DOHH2 (cell line): ENCODE measurements at regions not wholly inside any gene's neighbourhood (a gene's known extent, or its start where the extent isn't known, plus 50 kb on each side); places are given as distances from the start of the nearest gene placed in this dataset.

ENCODE experiments used
- H3F3A ChIP-seq: fragments of 200-600 bp; sonication (generic), shearing (Covaris generic); 2 replicates; pipeline ENCODE4 v1.6.0; 2016; ENCODE audit warnings: antibody characterized with exemption, mild to moderate bottlenecking; ENCODE audit not compliant: control insufficient read depth, insufficient read depth
- H3K27ac ChIP-seq: fragments of 200-600 bp; sonication (generic); 2 replicates; pipeline ENCODE4 v1.5.1; 2014; ENCODE audit warnings: low read depth, mild to moderate bottlenecking, low read length, moderate library complexity
- H3K27me3 ChIP-seq: fragments of 200-600 bp; sonication (generic); 2 replicates; pipeline ENCODE4 v1.6.1; 2014; ENCODE audit warnings: mild to moderate bottlenecking, low read length, mixed read lengths; ENCODE audit not compliant: control insufficient read depth
- H3K36me3 ChIP-seq: fragments of 200-600 bp; sonication (generic); 2 replicates; pipeline ENCODE4 v1.6.1; 2014; ENCODE audit warnings: mild to moderate bottlenecking, low read length, moderate library complexity, mixed read lengths; ENCODE audit not compliant: control insufficient read depth
- H3K4me1 ChIP-seq: fragments of 200-600 bp; sonication (generic); 2 replicates; pipeline ENCODE4 v1.6.1; 2014; ENCODE audit warnings: mild to moderate bottlenecking, low read length, mixed read lengths; ENCODE audit not compliant: control insufficient read depth
- H3K4me2 ChIP-seq: fragments of 200-600 bp; sonication (generic); 2 replicates; pipeline ENCODE4 v1.6.0; 2014; ENCODE audit warnings: mild to moderate bottlenecking, low read length, moderate library complexity
- H3K4me3 ChIP-seq: fragments of 200-600 bp; sonication (generic); 2 replicates; pipeline ENCODE4 v1.5.1; 2014; ENCODE audit warnings: mild to moderate bottlenecking, low read length, mixed read lengths
- H3K79me2 ChIP-seq: fragments of 200-600 bp; sonication (generic); 2 replicates; pipeline ENCODE4 v1.6.1; 2014; ENCODE audit warnings: mild to moderate bottlenecking, low read length, mixed read lengths; ENCODE audit not compliant: control insufficient read depth
- H3K9me2 ChIP-seq: fragments of 200-600 bp; sonication (generic); replicated peaks from 2 replicates; pipeline ENCODE4 v1.6.1; 2014; ENCODE audit warnings: mild to moderate bottlenecking, low read length, mixed read lengths; ENCODE audit not compliant: control insufficient read depth
- H3K9me3 ChIP-seq: fragments of 200-600 bp; sonication (generic); 2 replicates; pipeline ENCODE4 v1.6.1; 2014; ENCODE audit warnings: antibody characterized with exemption, low read length, mixed read lengths; ENCODE audit not compliant: control insufficient read depth, insufficient read depth
- H4K20me1 ChIP-seq: fragments of 200-600 bp; sonication (generic); 2 replicates; pipeline ENCODE4 v1.6.0; 2014; ENCODE audit warnings: low read depth, mild to moderate bottlenecking, antibody characterized with exemption, low read length, moderate library complexity; ENCODE audit not compliant: control insufficient read depth, insufficient read depth
- CTCF ChIP-seq: fragments of 200-600 bp; sonication (generic); IDR thresholded peaks from one replicate; pipeline ENCODE4 v1.5.1; 2014; ENCODE audit warnings: antibody characterized with exemption, mild to moderate bottlenecking, low read depth, low read length; ENCODE audit not compliant: poor library complexity, severe bottlenecking
- EZH2phosphoT487 ChIP-seq: fragments of 200-600 bp; sonication (generic); IDR thresholded peaks from 2 replicates; pipeline ENCODE4 v1.6.1; 2017; ENCODE audit warnings: borderline replicate concordance, mild to moderate bottlenecking, antibody characterized with exemption, low read length, moderate library complexity, mixed read lengths

- peaks cover 3% of the 10 kb centered on the region; the same call in 1 of the 2 replicates for H3F3A ChIP-seq
- H3K79me2 ChIP-seq = no peaks in the 10 kb centered on the region
- H3K27me3 ChIP-seq = no peaks in the 10 kb centered on the region
- peak overlapping the region; percentile 61 for H3K4me3 ChIP-seq
- H4K20me1 ChIP-seq = no peaks in the 10 kb centered on the region
- peak overlapping the region; percentile 64 for H3K27ac ChIP-seq
- 0 out of 2 replicates have a peak, but pooled peaks cover 3% of the 10 kb centered on the region for H3K9me2 ChIP-seq
- H3K4me2 ChIP-seq = peak overlapping the region; percentile 68
- no peaks in the 10 kb centered on the region for H3K36me3 ChIP-seq
- TF ChIP-seq CTCF = no peak
- TF ChIP-seq EZH2phosphoT487 = no peak
- H3K4me1 ChIP-seq = peaks cover 92% of the 10 kb centered on the region
- no peaks in the 10 kb centered on the region for H3K9me3 ChIP-seq
These were observed 95.2 kb upstream of the EGR2 start for GRCh38 chr10:62911210-62911963.

- peaks cover 3% of the 10 kb centered on the region; the same call in 1 of the 2 replicates for H3F3A ChIP-seq
- H3K36me3 ChIP-seq = no peaks in the 10 kb centered on the region
- H3K9me2 ChIP-seq = no peaks in the 10 kb centered on the region
- TF ChIP-seq CTCF (no peak), EZH2phosphoT487 (no peak)
- H3K4me3 ChIP-seq = peak overlapping the region; percentile 59
- no peaks in the 10 kb centered on the region for H3K9me3 ChIP-seq
- H3K27ac ChIP-seq = peak overlapping the region; percentile 77
- H3K4me2 ChIP-seq = peak overlapping the region; percentile 78
- no peaks in the 10 kb centered on the region for H3K27me3 ChIP-seq
- no peaks in the 10 kb centered on the region for H4K20me1 ChIP-seq
- H3K79me2 ChIP-seq = no peaks in the 10 kb centered on the region
- H3K4me1 ChIP-seq = peaks cover 68% of the 10 kb centered on the region
These were observed 91.5 kb upstream of the EGR2 start for GRCh38 chr10:62907470-62908212.

- no peaks in the 10 kb centered on the region for H3K27me3 ChIP-seq
- no peaks in the 10 kb centered on the region for H4K20me1 ChIP-seq
- no peaks in the 10 kb centered on the region for H3K9me3 ChIP-seq
- peaks cover 3% of the 10 kb centered on the region; the same call in 1 of the 2 replicates for H3F3A ChIP-seq
- H3K9me2 ChIP-seq = no peaks in the 10 kb centered on the region
- no peaks in the 10 kb centered on the region for H3K36me3 ChIP-seq
- no peak overlapping the region for H3K4me2 ChIP-seq
- H3K27ac ChIP-seq = no peak overlapping the region
- H3K79me2 ChIP-seq = no peaks in the 10 kb centered on the region
- H3K4me1 ChIP-seq = peaks cover 35% of the 10 kb centered on the region
- TF ChIP-seq CTCF = no peak
- TF ChIP-seq EZH2phosphoT487 = no peak
- H3K4me3 ChIP-seq = no peak overlapping the region
These were observed 88.2 kb upstream of the EGR2 start for GRCh38 chr10:62904281-62904875.
